ENCODE measurements at regions not wholly inside any gene's neighbourhood (a gene's known extent, or its start where the extent isn't known, plus 50 kb on each side); places are given as distances from the start of the nearest gene placed in this dataset.

DNA sequence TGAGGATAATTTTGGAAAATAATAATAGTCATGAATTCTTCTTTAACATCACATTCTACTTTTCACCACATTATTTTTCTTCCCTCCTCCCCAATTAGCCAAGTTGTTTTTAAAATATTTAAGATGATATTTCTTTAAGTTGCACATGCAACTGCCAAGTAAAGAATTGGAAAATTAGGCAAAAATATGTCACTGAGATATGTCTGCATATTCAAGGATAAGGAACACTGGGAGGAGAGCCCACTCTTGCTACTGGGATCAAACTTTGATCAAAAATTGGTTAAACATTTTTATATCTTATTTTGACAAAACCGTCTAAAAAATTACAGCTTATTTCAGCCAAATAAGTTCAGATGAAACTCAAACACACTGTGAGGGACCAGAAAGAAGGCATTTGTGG, 231.2 kb upstream of the TMTC1 start:
- WGBS, 2 donors: 75 to 88% methylated on average over 1 of the region's 1 CpG
- Histone ChIP-seq H3K27me3 (no peaks in the 10 kb centered on the region), H3K4me1 (no peaks in the 10 kb centered on the region), H3K4me3 (no peak overlapping the region), H3K9me3 (no peaks in the 10 kb centered on the region), H3K27ac (no peak overlapping the region), H3K36me3 (no peaks in the 10 kb centered on the region)
- DNase-seq: no peak
- TF ChIP-seq, protein P1, sequence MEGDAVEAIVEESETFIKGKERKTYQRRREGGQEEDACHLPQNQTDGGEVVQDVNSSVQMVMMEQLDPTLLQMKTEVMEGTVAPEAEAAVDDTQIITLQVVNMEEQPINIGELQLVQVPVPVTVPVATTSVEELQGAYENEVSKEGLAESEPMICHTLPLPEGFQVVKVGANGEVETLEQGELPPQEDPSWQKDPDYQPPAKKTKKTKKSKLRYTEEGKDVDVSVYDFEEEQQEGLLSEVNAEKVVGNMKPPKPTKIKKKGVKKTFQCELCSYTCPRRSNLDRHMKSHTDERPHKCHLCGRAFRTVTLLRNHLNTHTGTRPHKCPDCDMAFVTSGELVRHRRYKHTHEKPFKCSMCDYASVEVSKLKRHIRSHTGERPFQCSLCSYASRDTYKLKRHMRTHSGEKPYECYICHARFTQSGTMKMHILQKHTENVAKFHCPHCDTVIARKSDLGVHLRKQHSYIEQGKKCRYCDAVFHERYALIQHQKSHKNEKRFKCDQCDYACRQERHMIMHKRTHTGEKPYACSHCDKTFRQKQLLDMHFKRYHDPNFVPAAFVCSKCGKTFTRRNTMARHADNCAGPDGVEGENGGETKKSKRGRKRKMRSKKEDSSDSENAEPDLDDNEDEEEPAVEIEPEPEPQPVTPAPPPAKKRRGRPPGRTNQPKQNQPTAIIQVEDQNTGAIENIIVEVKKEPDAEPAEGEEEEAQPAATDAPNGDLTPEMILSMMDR (IDR thresholded peaks at IDR 0.05): no peak
- TF ChIP-seq POLR2AphosphoS5 (IDR thresholded peaks at IDR 0.05) (no peak), EP300 (IDR thresholded peaks at IDR 0.05) (no peak), POLR2A (IDR thresholded peaks at IDR 0.05) (no peak)
- intact Hi-C loops (cut with DNase I): no loop called here

DNA sequence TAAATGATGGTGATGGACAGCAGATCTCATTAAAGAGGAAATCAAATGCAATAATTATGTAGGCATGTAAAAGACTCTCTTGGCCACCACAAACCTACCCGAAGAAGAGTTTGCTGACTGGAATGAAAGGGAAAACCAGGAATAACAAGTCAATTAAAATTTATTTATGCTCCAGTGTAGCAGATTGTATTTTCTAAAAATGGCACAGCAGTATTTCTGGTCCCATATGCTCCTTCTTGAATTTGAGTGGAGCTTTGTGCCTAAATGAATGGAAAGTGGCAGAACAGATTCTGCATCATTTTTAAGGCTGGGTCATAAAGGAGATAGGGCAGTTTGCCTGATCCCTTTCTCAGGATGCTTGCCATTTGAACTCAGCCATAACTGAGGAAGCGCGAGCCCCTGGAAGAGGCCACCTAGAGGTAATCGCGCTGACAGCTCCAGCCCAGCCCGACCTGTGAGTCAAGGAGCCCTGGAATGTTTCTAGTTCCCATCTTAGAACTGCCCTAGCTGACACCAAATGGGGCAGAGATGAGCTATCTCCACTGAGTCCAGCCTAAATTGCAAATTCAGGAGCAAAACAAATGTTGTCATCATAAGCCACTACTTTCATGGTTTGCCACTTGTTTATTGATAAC, 229.2 kb upstream of the TMTC1 start:
- intact Hi-C loops (cut with DNase I): no loop called here
- H3K36me3 ChIP-seq: no peaks in the 10 kb centered on the region
- no peaks in the 10 kb centered on the region for H3K27me3 ChIP-seq
- WGBS, 2 donors: 47 to 55% methylated on average over 6 of the region's 6 CpGs
- H3K4me1 ChIP-seq: no peaks in the 10 kb centered on the region
- H3K4me3 ChIP-seq: no peak overlapping the region
- H3K9me3 ChIP-seq: no peaks in the 10 kb centered on the region
- DNase-seq: no peak
- no peak overlapping the region for H3K27ac ChIP-seq
- TF ChIP-seq, protein P1 (IDR thresholded peaks at IDR 0.05): no peak
- no peak for TF ChIP-seq EP300 (IDR thresholded peaks at IDR 0.05)
- TF ChIP-seq POLR2AphosphoS5 (IDR thresholded peaks at IDR 0.05): no peak
- no peak for TF ChIP-seq POLR2A (IDR thresholded peaks at IDR 0.05)

DNA sequence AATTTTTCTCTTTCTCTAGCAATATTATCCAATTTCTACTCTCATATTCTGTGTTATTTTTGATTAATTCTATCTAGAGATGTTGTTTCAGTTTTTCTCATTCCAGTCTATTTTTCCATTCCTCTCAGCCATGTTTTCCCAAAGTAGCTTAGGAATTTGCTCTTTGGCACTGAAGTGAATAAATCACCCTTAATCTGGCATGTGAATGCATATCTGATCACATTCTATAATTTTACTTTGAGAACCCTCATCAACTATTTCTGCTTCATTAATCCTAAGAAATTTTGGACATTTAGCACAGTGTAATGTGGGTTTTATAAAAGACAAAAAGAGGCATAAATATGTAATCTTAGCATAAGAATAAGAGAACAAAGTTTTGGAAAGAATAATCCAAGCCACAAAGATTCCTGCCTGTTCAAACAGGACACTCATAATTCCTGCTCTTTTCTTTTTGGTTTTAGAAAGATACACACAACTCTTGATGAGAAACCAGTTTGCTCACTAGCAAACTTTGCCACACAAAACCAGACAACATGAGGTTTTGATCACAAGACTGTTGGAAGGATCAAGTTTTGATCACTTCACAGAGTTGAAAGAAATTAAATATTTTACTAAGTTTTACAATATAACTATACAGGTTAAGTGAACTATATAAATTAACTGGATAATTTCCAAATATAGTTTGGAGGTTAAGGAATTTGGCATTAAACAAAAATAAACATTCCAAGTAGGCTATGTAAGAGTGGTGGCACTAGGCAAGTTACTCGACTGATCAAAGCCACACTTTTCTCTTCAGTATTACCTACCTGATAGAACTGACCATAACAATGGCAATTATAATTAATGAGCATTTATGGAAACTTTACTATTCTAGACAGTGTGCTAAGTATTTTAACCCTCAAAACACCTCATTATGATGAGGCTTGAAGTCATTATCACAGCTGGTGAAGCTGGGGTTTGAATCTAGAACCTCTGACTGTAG, 226.6 kb upstream of the TMTC1 start:
- H3K27ac ChIP-seq: no peak overlapping the region
- peaks cover 0 to 4% (median 0%) of the 10 kb centered on the region in 4 donors for H3K4me1 ChIP-seq
- no peak for DNase-seq
- intact Hi-C loops (cut with DNase I): no loop called here
- H3K27me3 ChIP-seq: no peaks in the 10 kb centered on the region
- 48 to 75% methylated on average over 1 of the region's 1 CpG for WGBS, 2 donors
- no peaks in the 10 kb centered on the region for H3K36me3 ChIP-seq
- no peaks in the 10 kb centered on the region for H3K9me3 ChIP-seq
- no peak overlapping the region for H3K4me3 ChIP-seq
- TF ChIP-seq EP300 (IDR thresholded peaks at IDR 0.05) (no peak), POLR2AphosphoS5 (IDR thresholded peaks at IDR 0.05) (no peak), POLR2A (IDR thresholded peaks at IDR 0.05) (no peak)
- TF ChIP-seq, protein P1 (IDR thresholded peaks at IDR 0.05): no peak

GRCh38 chr12:30006021-30006420, 222.3 kb upstream of the TMTC1 start:
- Histone ChIP-seq H3K27ac (no peak overlapping the region), H3K9me3 (no peaks in the 10 kb centered on the region), H3K4me1 (peaks cover 0 to 12% (median 1%) of the 10 kb centered on the region in 4 donors), H3K27me3 (no peaks in the 10 kb centered on the region), H3K36me3 (no peaks in the 10 kb centered on the region), H3K4me3 (no peak overlapping the region)
- DNase-seq: no peak
- no peak for TF ChIP-seq EP300 (IDR thresholded peaks at IDR 0.05)
- TF ChIP-seq POLR2AphosphoS5 (IDR thresholded peaks at IDR 0.05): no peak
- TF ChIP-seq, protein P1 (IDR thresholded peaks at IDR 0.05): no peak
- no peak for TF ChIP-seq POLR2A (IDR thresholded peaks at IDR 0.05)
- 69 to 78% methylated on average over 1 of the region's 1 CpG for WGBS, 2 donors
- intact Hi-C loops (cut with DNase I): no loop called here

All from sigmoid colon (tissue), 6 donors.